AG04450 (cell line): ENCODE measurements at regions not wholly inside any gene's neighbourhood (a gene's known extent, or its start where the extent isn't known, plus 50 kb on each side); places are given as distances from the start of the nearest gene placed in this dataset.

Source experiments
- CTCF ChIA-PET: fragments of 300-600, 350-600 bp; formaldehyde crosslinking; extraction: SDS; loops from one replicate; lab custom pipeline; 2022; ENCODE audit warnings: antibody characterized with exemption, inconsistent platforms; lab: Charles Lee
- POLR2A ChIA-PET: fragments of 350-600 bp; formaldehyde crosslinking; extraction: SDS; loops from one replicate; lab custom pipeline; 2021; ENCODE audit warnings: antibody characterized with exemption, inconsistent platforms; lab: Yijun Ruan, JAX
- DNase-seq: peaks from one replicate; pipeline ENCODE4 v3.0.0-alpha.2; 2011; ENCODE audit warnings: low read depth, low spot score
- H3K27ac ChIP-seq: one replicate; pipeline ENCODE4 v1.5.1; 2012; ENCODE audit warnings: low read depth, low read length, control low read depth
- H3K27me3 ChIP-seq: one replicate; pipeline ENCODE4 v1.6.0; 2012; ENCODE audit warnings: low read length; ENCODE audit not compliant: control insufficient read depth, insufficient read depth
- H3K4me3 ChIP-seq: 2 replicates; pipeline ENCODE4 v1.5.1; 2011; ENCODE audit warnings: mild to moderate bottlenecking, low read depth, low read length, control low read depth
- H3K9me3 ChIP-seq: 2 replicates; pipeline ENCODE4 v1.5.1; 2012; ENCODE audit warnings: low read length; ENCODE audit not compliant: control insufficient read depth, insufficient read depth
- TF ChIP-seq, protein P1 (sequence below): IDR thresholded peaks from 2 replicates; pipeline ENCODE4 v1.5.1; 2011; ENCODE audit warnings: low read depth, low read length, control low read depth, inconsistent platforms

DNA sequence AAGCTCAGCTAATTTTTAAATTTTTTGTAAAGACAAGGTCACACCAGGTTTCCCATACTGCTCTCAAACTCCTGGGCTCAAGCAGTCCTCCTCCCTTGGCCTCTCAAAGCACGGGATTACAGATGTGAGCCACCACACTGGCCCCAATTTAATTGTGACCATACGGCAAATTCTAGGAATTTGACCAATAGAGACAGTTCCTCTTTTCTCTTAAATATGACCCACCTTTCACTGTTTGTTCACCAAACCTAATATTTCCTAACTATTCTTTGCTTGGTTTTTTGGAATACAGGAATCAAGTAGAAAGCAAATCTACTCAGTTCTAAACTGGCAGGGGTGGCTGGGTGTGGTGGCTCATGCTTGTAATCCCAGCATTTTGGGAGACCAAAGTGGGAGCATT, 264.0 kb downstream of the SHQ1 start:
- TF ChIP-seq, protein P1, sequence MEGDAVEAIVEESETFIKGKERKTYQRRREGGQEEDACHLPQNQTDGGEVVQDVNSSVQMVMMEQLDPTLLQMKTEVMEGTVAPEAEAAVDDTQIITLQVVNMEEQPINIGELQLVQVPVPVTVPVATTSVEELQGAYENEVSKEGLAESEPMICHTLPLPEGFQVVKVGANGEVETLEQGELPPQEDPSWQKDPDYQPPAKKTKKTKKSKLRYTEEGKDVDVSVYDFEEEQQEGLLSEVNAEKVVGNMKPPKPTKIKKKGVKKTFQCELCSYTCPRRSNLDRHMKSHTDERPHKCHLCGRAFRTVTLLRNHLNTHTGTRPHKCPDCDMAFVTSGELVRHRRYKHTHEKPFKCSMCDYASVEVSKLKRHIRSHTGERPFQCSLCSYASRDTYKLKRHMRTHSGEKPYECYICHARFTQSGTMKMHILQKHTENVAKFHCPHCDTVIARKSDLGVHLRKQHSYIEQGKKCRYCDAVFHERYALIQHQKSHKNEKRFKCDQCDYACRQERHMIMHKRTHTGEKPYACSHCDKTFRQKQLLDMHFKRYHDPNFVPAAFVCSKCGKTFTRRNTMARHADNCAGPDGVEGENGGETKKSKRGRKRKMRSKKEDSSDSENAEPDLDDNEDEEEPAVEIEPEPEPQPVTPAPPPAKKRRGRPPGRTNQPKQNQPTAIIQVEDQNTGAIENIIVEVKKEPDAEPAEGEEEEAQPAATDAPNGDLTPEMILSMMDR = no peak
- CTCF ChIA-PET = no interaction called here

DNA sequence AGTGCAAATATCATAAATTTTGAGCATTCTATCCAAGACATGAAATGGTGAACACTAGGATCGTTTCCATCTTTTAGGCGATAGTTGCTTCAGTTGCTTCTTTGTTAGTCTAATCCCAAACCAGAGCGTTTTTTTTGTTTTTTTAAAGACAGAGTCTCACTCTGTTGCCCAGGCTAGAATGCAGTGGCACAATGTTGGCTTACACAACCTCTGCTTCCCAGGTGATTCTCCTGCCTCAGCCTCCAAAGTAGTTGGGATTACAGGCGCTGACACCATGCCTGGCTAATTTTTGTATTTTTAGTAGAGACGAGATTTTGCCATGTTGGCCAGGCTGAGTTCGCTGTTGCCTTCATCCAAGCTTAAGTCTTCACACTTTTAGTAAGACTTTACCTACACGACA, 265.3 kb downstream of the SHQ1 start:
- TF ChIP-seq, protein P1 = no peak
- CTCF ChIA-PET = no interaction called here
- Histone ChIP-seq H3K4me3 (no peak overlapping the region), H3K27ac (no peak overlapping the region), H3K27me3 (peaks cover 20% of the 10 kb centered on the region), H3K9me3 (no peaks in the 10 kb centered on the region)
- DNase-seq = no peak
- POLR2A ChIA-PET = no interaction called here

More for the DNA sequence above, 264.0 kb downstream of the SHQ1 start:
- no peak overlapping the region for H3K27ac ChIP-seq
- DNase-seq = no peak
- H3K9me3 ChIP-seq = no peaks in the 10 kb centered on the region
- peaks cover 20% of the 10 kb centered on the region for H3K27me3 ChIP-seq
- no peak overlapping the region for H3K4me3 ChIP-seq
- POLR2A ChIA-PET = no interaction called here

- H3K27ac ChIP-seq = no peak overlapping the region
- H3K4me3 ChIP-seq = no peak overlapping the region
- ChIA-PET POLR2A (no interaction called here), CTCF (no interaction called here)
- peaks cover 20% of the 10 kb centered on the region for H3K27me3 ChIP-seq
- no peaks in the 10 kb centered on the region for H3K9me3 ChIP-seq
- TF ChIP-seq, protein P1 = no peak
- DNase-seq = no peak
Measured at GRCh38 chr3:72582211-72582878, 265.9 kb downstream of the SHQ1 start.

DNA sequence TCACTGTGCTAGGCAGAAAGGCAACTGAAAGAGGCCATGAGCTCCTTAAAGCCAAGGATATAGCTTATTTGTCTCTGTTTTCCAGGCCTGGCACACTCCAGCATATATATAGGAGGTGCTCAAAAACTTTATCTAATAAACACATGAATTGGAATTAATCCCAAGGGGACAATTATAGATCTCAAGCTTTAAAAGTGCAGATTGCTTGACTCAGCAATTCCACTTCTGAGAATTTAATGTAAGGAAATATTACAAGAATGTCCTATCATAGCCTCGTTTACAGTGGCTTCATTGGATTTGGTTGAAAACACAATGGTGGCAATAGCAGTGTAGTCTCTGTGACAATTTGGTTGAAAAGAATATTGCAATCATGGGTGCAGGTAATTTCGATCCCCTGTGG, 267.3 kb downstream of the SHQ1 start:
- H3K9me3 ChIP-seq = no peaks in the 10 kb centered on the region
- H3K27ac ChIP-seq = no peak overlapping the region
- TF ChIP-seq, protein P1 = no peak
- peaks cover 20% of the 10 kb centered on the region for H3K27me3 ChIP-seq
- no peak for DNase-seq
- ChIA-PET POLR2A (no interaction called here), CTCF (no interaction called here)
- H3K4me3 ChIP-seq = no peak overlapping the region

DNA sequence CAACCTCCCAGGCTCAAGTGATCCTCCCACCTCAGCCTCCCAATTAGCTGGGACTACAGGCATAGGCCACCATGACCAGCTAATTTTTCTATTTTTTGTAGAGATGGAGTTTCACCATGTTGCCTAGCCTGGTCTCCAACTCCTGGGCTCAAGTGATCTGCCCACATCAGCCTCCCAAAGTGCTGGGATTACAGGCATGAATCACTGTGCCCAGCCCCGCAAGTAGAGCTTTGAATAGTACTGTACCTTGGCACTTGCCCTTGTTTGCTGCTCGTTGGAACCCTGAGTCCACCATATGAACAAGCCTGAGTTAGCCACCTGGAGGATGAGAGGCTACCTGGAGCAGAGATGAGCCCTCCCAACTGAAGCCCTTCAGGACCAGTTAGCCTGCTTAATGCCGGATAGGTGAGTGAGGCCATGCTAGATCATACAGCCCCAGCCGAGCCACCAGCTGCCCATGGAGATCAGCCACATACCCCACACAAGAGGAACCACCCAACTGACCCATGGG, 267.9 kb downstream of the SHQ1 start:
- TF ChIP-seq, protein P1 = no peak
- H3K4me3 ChIP-seq = no peak overlapping the region
- no peak for DNase-seq
- no peaks in the 10 kb centered on the region for H3K9me3 ChIP-seq
- CTCF ChIA-PET = no interaction called here
- H3K27me3 ChIP-seq = peaks cover 20% of the 10 kb centered on the region
- POLR2A ChIA-PET = no interaction called here
- H3K27ac ChIP-seq = no peak overlapping the region
